ENCODE measurements at regions not wholly inside any gene's neighbourhood (a gene's known extent, or its start where the extent isn't known, plus 50 kb on each side); places are given as distances from the start of the nearest gene placed in this dataset.

- Histone ChIP-seq H3K4me2 (ENCODE audit: low read depth, low read length, poor library complexity, severe bottlenecking) (no peak overlapping the region), H2AFZ (ENCODE audit: low read length) (no peak overlapping the region), H3K4me1 (ENCODE audit: insufficient read depth, low read length, poor library complexity, severe bottlenecking) (no peaks in the 10 kb centered on the region), H3K79me2 (ENCODE audit: insufficient read depth, low read length) (no peaks in the 10 kb centered on the region), H3F3A (ENCODE audit: low read depth) (no peaks in the 10 kb centered on the region), H3K4me3 (ENCODE audit: low read length, poor library complexity, severe bottlenecking) (no peak overlapping the region), H3K9me3 (ENCODE audit: insufficient read depth, low read depth, low read length) (peaks cover 8% of the 10 kb centered on the region; the same call in 1 of the 2 replicates), H3K9ac (ENCODE audit: low read depth, low read length, poor library complexity, severe bottlenecking) (no peak overlapping the region), H4K20me1 (ENCODE audit: insufficient read depth, low read length, poor library complexity, severe bottlenecking) (no peaks in the 10 kb centered on the region), H3K27me3 (ENCODE audit: insufficient read depth, low read length, poor library complexity, severe bottlenecking) (no peaks in the 10 kb centered on the region), H3K9me2 (replicated peaks; ENCODE audit: low read depth, low read length) (no peaks in the 10 kb centered on the region), H3K36me3 (ENCODE audit: insufficient read depth, low read length) (no peaks in the 10 kb centered on the region)
- TF ChIP-seq CTCF (conservative IDR thresholded peaks at IDR 0.05; ENCODE audit: low read length) (no peak), EZH2phosphoT487 (IDR thresholded peaks at IDR 0.05; ENCODE audit: borderline replicate concordance) (no peak)
Observed at GRCh38 chr22:48944433-48944750, 883.3 kb downstream of the BRD1 start.

DNA sequence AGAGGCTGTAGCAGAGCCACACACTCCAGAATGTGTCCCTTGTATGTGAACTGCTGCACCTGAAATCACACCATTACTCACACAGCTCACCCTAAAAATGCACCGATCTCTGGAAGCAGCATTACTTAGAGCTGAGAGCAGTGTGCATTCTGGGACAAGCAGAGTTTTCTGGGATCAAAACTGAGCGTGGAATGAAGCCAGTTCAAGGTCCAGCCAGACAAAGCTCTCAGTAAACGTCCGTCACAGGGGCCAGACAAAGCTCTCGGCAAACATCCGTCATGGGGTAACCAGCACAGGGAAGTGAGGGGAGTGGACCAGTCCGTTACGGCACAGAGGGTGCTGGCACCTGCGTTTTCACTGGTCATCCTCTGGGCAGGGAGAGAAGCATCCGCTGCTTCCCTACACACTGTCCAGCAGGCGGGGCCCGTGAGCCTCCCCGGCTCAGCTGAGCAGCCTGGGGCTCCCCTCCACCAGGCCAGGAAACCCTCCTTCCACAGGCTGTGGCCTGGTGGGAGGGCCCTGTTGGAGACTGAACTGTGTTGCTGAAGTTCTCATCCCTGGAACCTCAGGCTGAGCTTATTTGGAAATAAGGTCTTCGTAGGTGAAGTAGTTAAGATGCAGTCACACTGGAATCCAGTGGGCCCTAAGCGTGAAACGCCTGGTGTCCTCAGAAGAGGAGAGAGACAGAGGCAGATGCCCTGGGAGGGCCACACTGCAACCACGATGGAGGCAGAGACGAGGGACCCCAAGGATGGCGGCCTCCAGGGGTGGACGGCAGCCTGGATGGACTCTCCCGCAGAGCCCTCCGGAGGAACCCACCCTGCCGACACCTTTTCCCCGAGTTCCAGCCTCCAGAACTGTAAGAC lies 883.9 kb downstream of the BRD1 start:
- Histone ChIP-seq H3F3A (ENCODE audit: low read depth) (no peaks in the 10 kb centered on the region), H3K36me3 (ENCODE audit: insufficient read depth, low read length) (no peaks in the 10 kb centered on the region), H3K9ac (ENCODE audit: low read depth, low read length, poor library complexity, severe bottlenecking) (no peak overlapping the region), H4K20me1 (ENCODE audit: insufficient read depth, low read length, poor library complexity, severe bottlenecking) (no peaks in the 10 kb centered on the region), H3K4me1 (ENCODE audit: insufficient read depth, low read length, poor library complexity, severe bottlenecking) (no peaks in the 10 kb centered on the region), H3K9me3 (ENCODE audit: insufficient read depth, low read depth, low read length) (peaks cover 8% of the 10 kb centered on the region; the same call in 1 of the 2 replicates), H3K4me3 (ENCODE audit: low read length, poor library complexity, severe bottlenecking) (no peak overlapping the region), H3K9me2 (replicated peaks; ENCODE audit: low read depth, low read length) (no peaks in the 10 kb centered on the region), H3K79me2 (ENCODE audit: insufficient read depth, low read length) (no peaks in the 10 kb centered on the region), H3K4me2 (ENCODE audit: low read depth, low read length, poor library complexity, severe bottlenecking) (no peak overlapping the region), H2AFZ (ENCODE audit: low read length) (no peak overlapping the region), H3K27me3 (ENCODE audit: insufficient read depth, low read length, poor library complexity, severe bottlenecking) (no peaks in the 10 kb centered on the region)
- TF ChIP-seq EZH2phosphoT487 (IDR thresholded peaks at IDR 0.05; ENCODE audit: borderline replicate concordance), result no peak
- no peak for TF ChIP-seq CTCF (conservative IDR thresholded peaks at IDR 0.05; ENCODE audit: low read length)

DNA sequence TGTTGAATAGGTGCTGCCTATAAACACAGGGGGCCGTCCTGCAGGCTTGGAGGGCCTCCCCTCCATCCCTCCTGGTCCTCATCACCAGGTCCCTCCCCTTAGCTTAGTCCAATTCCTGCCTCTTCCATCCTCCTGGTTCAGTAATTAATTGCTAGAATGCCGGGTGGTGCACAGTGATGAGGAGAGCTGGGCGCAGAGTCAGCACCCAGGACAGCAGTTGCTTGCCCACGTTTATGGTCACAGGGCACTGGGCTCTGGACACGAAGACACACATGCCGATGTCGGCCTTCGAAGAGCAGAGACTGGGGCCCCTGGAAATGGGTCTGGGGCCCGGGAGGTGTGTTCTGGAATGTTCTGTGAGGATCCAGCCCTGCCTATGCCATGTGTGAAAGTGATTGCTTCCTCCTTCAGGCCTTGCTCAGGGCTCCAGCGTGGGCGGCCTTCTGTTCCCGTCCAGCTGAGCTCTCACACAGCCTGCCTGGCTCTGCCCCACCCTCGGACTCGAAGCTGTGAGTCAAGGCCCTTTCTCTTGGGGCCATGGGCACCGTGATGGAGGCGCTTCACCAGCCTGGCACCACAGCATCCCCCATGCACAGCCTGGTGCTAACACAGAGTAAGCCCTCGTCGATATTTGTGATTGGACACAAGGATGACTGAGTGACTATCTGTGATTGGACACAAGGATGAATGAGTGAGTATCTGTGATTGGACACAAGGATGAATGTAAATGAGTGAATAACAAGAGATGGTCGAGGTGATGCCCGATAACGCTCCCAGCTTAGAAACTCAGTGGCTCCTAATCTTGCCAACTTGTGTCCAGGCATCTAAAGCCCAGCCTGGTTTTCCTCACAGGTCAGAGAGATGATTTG lies 884.7 kb downstream of the BRD1 start:
- Histone ChIP-seq H3K9ac (ENCODE audit: low read depth, low read length, poor library complexity, severe bottlenecking) (no peak overlapping the region), H3K9me3 (ENCODE audit: insufficient read depth, low read depth, low read length) (peaks cover 6% of the 10 kb centered on the region; the same call in 1 of the 2 replicates), H3K4me1 (ENCODE audit: insufficient read depth, low read length, poor library complexity, severe bottlenecking) (no peaks in the 10 kb centered on the region), H4K20me1 (ENCODE audit: insufficient read depth, low read length, poor library complexity, severe bottlenecking) (no peaks in the 10 kb centered on the region), H3K79me2 (ENCODE audit: insufficient read depth, low read length) (no peaks in the 10 kb centered on the region), H3K9me2 (replicated peaks; ENCODE audit: low read depth, low read length) (no peaks in the 10 kb centered on the region), H3K4me2 (ENCODE audit: low read depth, low read length, poor library complexity, severe bottlenecking) (no peak overlapping the region), H2AFZ (ENCODE audit: low read length) (no peak overlapping the region), H3K36me3 (ENCODE audit: insufficient read depth, low read length) (no peaks in the 10 kb centered on the region), H3F3A (ENCODE audit: low read depth) (no peaks in the 10 kb centered on the region), H3K4me3 (ENCODE audit: low read length, poor library complexity, severe bottlenecking) (no peak overlapping the region), H3K27me3 (ENCODE audit: insufficient read depth, low read length, poor library complexity, severe bottlenecking) (no peaks in the 10 kb centered on the region)
- no peak for TF ChIP-seq EZH2phosphoT487 (IDR thresholded peaks at IDR 0.05; ENCODE audit: borderline replicate concordance)
- no peak for TF ChIP-seq CTCF (conservative IDR thresholded peaks at IDR 0.05; ENCODE audit: low read length)
